Liver (tissue), 8 donors: ENCODE measurements at regions not wholly inside any gene's neighbourhood (a gene's known extent, or its start where the extent isn't known, plus 50 kb on each side); places are given as distances from the start of the nearest gene placed in this dataset.

Experiments used
- DNase-seq: peaks from one replicate; pipeline ENCODE4 v3.0.0-alpha.2; 2017; ENCODE audit warnings: low spot score
- H3K27ac ChIP-seq, 2 donors: one replicate each; pipeline ENCODE4 v1.7.0; 2013; ENCODE audit warnings: inconsistent platforms in 2 of 2, low read length in 2 of 2, control low read depth in 1 of 2, low read depth in 1 of 2, mild to moderate bottlenecking in 1 of 2
- H3K27me3 ChIP-seq, 4 donors: one replicate each; pipeline versions ENCODE4 v1.6.1 to v1.7.0; 2013; ENCODE audit warnings: low read length in 3 of 4, inconsistent platforms in 1 of 4, mild to moderate bottlenecking in 1 of 4, moderate library complexity in 1 of 4; ENCODE audit not compliant: control insufficient read depth in 4 of 4, insufficient read depth in 4 of 4
- H3K36me3 ChIP-seq, 4 donors: one replicate each; pipeline versions ENCODE4 v1.6.1 to v1.7.0; 2013; ENCODE audit warnings: low read length in 3 of 4, mild to moderate bottlenecking in 3 of 4, low read depth in 1 of 4, moderate library complexity in 1 of 4; ENCODE audit not compliant: control insufficient read depth in 4 of 4, insufficient read depth in 3 of 4
- H3K4me1 ChIP-seq, 4 donors: one replicate each; pipeline versions ENCODE4 v1.6.1 to v1.7.0; 2013; ENCODE audit warnings: low read length in 3 of 4, mild to moderate bottlenecking in 3 of 4, moderate library complexity in 1 of 4; ENCODE audit not compliant: control insufficient read depth in 4 of 4, insufficient read depth in 4 of 4
- H3K4me3 ChIP-seq, 3 donors: one replicate each; pipeline versions ENCODE4 v1.6.1 to v1.7.0; 2013; ENCODE audit warnings: low read length in 3 of 3, control low read depth in 1 of 3, low read depth in 1 of 3, mild to moderate bottlenecking in 1 of 3
- H3K9ac ChIP-seq, 2 donors: one replicate each; pipeline ENCODE4 v1.7.0; 2013; ENCODE audit warnings: low read length in 2 of 2, mild to moderate bottlenecking in 2 of 2, moderate library complexity in 2 of 2, control low read depth in 1 of 2, low read depth in 1 of 2
- H3K9me3 ChIP-seq, 4 donors: one replicate each; pipeline versions ENCODE4 v1.6.1 to v1.7.0; 2013; ENCODE audit warnings: low read length in 3 of 4; ENCODE audit not compliant: control insufficient read depth in 4 of 4
- ATF3 ChIP-seq: IDR thresholded peaks from 2 replicates; pipeline ENCODE4 v1.6.1; 2016; ENCODE audit warnings: antibody characterized with exemption
- CTCF ChIP-seq: fragments of 150-350 bp; IDR thresholded peaks from 2 replicates; pipeline ENCODE4 v1.5.1; 2017; ENCODE audit warnings: improper control_type of control experiment, low read depth, low read length; ENCODE audit not compliant: missing input control
- EGR1 ChIP-seq, 2 donors: IDR thresholded peaks; 2 replicates each; pipeline ENCODE4 v1.6.1; 2016 to 2018; ENCODE audit warnings: antibody characterized with exemption in 2 of 2, low read depth in 2 of 2
- FOXA1 ChIP-seq: IDR thresholded peaks from 2 replicates; pipeline ENCODE4 v1.6.1; 2016; ENCODE audit warnings: antibody characterized with exemption
- FOXA2 ChIP-seq: IDR thresholded peaks from 2 replicates; pipeline ENCODE4 v1.6.1; 2016; ENCODE audit warnings: antibody characterized with exemption
- GABPA ChIP-seq, 2 donors: IDR thresholded peaks in 1 of 2; conservative IDR thresholded peaks in 1 of 2; 2 replicates each; pipeline ENCODE4 v1.6.1; 2016; ENCODE audit warnings: antibody characterized with exemption in 2 of 2, mild to moderate bottlenecking in 1 of 2, moderate library complexity in 1 of 2
- HNF4A ChIP-seq, 2 donors: conservative IDR thresholded peaks; 2 replicates each; pipeline ENCODE4 v1.6.1; 2016; ENCODE audit warnings: antibody characterized with exemption in 2 of 2, mild to moderate bottlenecking in 2 of 2
- HNF4G ChIP-seq: IDR thresholded peaks from 2 replicates; pipeline ENCODE4 v1.6.1; 2016; ENCODE audit warnings: antibody characterized with exemption
- JUND ChIP-seq, 2 donors: IDR thresholded peaks; 2 replicates each; pipeline ENCODE4 v1.6.1; 2016; ENCODE audit warnings: antibody characterized with exemption in 2 of 2
- MAX ChIP-seq: IDR thresholded peaks from 2 replicates; pipeline ENCODE4 v1.6.1; 2016; ENCODE audit warnings: antibody characterized with exemption
- NR2F2 ChIP-seq: IDR thresholded peaks from 2 replicates; pipeline ENCODE4 v1.6.1; 2016; ENCODE audit warnings: antibody characterized with exemption
- RAD21 ChIP-seq, 2 donors: IDR thresholded peaks; 2 replicates each; pipeline ENCODE4 v1.6.1; 2016; ENCODE audit warnings: antibody characterized with exemption in 2 of 2, mild to moderate bottlenecking in 2 of 2
- REST ChIP-seq: IDR thresholded peaks from 2 replicates; pipeline ENCODE4 v1.6.1; 2016; ENCODE audit warnings: antibody characterized with exemption, mild to moderate bottlenecking
- RXRA ChIP-seq, 2 donors: IDR thresholded peaks; 2 replicates each; pipeline ENCODE4 v1.6.1; 2017 to 2018; ENCODE audit warnings: antibody characterized with exemption in 2 of 2, mild to moderate bottlenecking in 1 of 2
- SP1 ChIP-seq: IDR thresholded peaks from 2 replicates; pipeline ENCODE4 v1.6.1; 2018; ENCODE audit warnings: antibody characterized with exemption, mild to moderate bottlenecking
- TAF1 ChIP-seq: conservative IDR thresholded peaks from 2 replicates; pipeline ENCODE4 v1.6.1; 2016; ENCODE audit warnings: antibody characterized with exemption, mild to moderate bottlenecking
- YY1 ChIP-seq: IDR thresholded peaks from 2 replicates; pipeline ENCODE4 v1.6.1; 2016; ENCODE audit warnings: antibody characterized with exemption, mild to moderate bottlenecking
- ZBTB33 ChIP-seq: IDR thresholded peaks from 2 replicates; pipeline ENCODE4 v1.6.1; 2016; ENCODE audit warnings: antibody characterized with exemption
- WGBS: extraction: QIAGEN DNeasy Blood & Tissue Kit; methylation state at CpG from one replicate; pipeline ENCODE4 v1.1.7; 2013; 5-methylcytosine and 5-hydroxymethylcytosine counted together
- donor health status: healthy.
- donor health status: healthy.
- donor health status: healthy.
- donor health status: healthy.
- donor health status: healthy.

GRCh38 chr11:91922846-91923245 is 301.8 kb upstream of the FAT3 start:
- Histone ChIP-seq H3K4me3 (no peak overlapping the region), H3K27me3 (no peaks in the 10 kb centered on the region), H3K4me1 (no peaks in the 10 kb centered on the region), H3K9me3 (no peaks in the 10 kb centered on the region), H3K36me3 (no peaks in the 10 kb centered on the region), H3K9ac (no peak overlapping the region), H3K27ac (no peak overlapping the region)
- 74% methylated on average over 1 of the region's 1 CpG for WGBS
- DNase-seq: no peak
- TF ChIP-seq TAF1 (no peak), JUND (IDR thresholded peaks at IDR 0.05) (no peak), FOXA1 (no peak), HNF4G (no peak), YY1 (no peak), ZBTB33 (no peak), RXRA (IDR thresholded peaks at IDR 0.05) (no peak), NR2F2 (no peak), GABPA (IDR thresholded peaks at IDR 0.05 in 1 of 2, conservative IDR thresholded peaks at IDR 0.05 in 1 of 2) (no peak), REST (no peak), HNF4A (conservative IDR thresholded peaks at IDR 0.05) (no peak), ATF3 (no peak), EGR1 (IDR thresholded peaks at IDR 0.05; ENCODE audit: low read depth in 2 of 2) (no peak), RAD21 (IDR thresholded peaks at IDR 0.05) (no peak), FOXA2 (no peak), CTCF (no peak), SP1 (no peak), MAX (no peak)

GRCh38 chr11:91921974-91922373 is 302.6 kb upstream of the FAT3 start:
- no peak overlapping the region for H3K4me3 ChIP-seq
- H3K9me3 ChIP-seq: no peaks in the 10 kb centered on the region
- no peak overlapping the region for H3K27ac ChIP-seq
- no peaks in the 10 kb centered on the region for H3K36me3 ChIP-seq
- H3K4me1 ChIP-seq: no peaks in the 10 kb centered on the region
- no peak for DNase-seq
- H3K27me3 ChIP-seq: no peaks in the 10 kb centered on the region
- 83% methylated on average over 1 of the region's 1 CpG for whole genome bisulfite sequencing
- H3K9ac ChIP-seq: no peak overlapping the region
- TF ChIP-seq MAX (no peak), HNF4G (no peak), YY1 (no peak), EGR1 (IDR thresholded peaks at IDR 0.05; ENCODE audit: low read depth in 2 of 2) (no peak), REST (no peak), FOXA2 (no peak), ZBTB33 (no peak), NR2F2 (no peak)
